Adrenal gland (tissue), 5 donors: ENCODE measurements at regions not wholly inside any gene's neighbourhood (a gene's known extent, or its start where the extent isn't known, plus 50 kb on each side); places are given as distances from the start of the nearest gene placed in this dataset.

Source experiments
- POLR2A ChIP-seq, 2 donors: fragments of 450-650 bp; IDR thresholded peaks; one replicate each; pipeline ENCODE4 v1.6.1; 2017; ENCODE audit warnings: antibody characterized with exemption in 2 of 2, mild to moderate bottlenecking in 2 of 2, moderate library complexity in 1 of 2
- TF ChIP-seq, protein P1 (sequence below), 6 experiments: fragments of 450-650 bp in 4 of 6; fragments of 200-600 bp in 2 of 6; sonication (generic) in 1 of 6; IDR thresholded peaks; 1 replicate in 5 of 6; 2 replicates in 1 of 6; pipeline versions ENCODE4 v1.5.1 to v1.8.0; 2016 to 2021; ENCODE audit warnings: antibody characterized with exemption in 6 of 6, mild to moderate bottlenecking in 2 of 6, moderate library complexity in 1 of 6
- donor health status: DM: no; HTN: no; CAD: no.

DNA sequence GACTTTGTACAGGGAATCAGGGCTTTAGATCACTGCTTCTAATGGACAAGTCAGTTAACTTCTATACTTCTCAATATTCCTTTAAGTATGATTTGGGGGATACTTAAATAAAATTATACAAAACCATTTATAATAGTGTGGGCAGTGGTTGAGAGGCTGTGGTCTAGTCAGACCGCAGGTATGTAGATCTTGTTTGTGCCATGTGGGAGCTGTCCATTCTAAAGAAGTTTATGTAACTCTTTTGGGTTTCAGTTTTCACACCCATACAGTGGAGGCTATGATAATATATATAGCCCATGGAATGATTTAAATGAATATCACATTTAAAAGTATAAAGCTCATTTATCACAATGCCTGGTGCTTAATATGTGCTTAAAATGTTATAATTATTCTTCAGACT lies 654.3 kb upstream of the KIF2B start:
- TF ChIP-seq, protein P1, sequence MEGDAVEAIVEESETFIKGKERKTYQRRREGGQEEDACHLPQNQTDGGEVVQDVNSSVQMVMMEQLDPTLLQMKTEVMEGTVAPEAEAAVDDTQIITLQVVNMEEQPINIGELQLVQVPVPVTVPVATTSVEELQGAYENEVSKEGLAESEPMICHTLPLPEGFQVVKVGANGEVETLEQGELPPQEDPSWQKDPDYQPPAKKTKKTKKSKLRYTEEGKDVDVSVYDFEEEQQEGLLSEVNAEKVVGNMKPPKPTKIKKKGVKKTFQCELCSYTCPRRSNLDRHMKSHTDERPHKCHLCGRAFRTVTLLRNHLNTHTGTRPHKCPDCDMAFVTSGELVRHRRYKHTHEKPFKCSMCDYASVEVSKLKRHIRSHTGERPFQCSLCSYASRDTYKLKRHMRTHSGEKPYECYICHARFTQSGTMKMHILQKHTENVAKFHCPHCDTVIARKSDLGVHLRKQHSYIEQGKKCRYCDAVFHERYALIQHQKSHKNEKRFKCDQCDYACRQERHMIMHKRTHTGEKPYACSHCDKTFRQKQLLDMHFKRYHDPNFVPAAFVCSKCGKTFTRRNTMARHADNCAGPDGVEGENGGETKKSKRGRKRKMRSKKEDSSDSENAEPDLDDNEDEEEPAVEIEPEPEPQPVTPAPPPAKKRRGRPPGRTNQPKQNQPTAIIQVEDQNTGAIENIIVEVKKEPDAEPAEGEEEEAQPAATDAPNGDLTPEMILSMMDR (IDR thresholded peaks at IDR 0.05), result no peak
- no peak for TF ChIP-seq POLR2A (IDR thresholded peaks at IDR 0.05)
